Thyroid gland (tissue), 4 donors: ENCODE measurements at regions not wholly inside any gene's neighbourhood (a gene's known extent, or its start where the extent isn't known, plus 50 kb on each side); places are given as distances from the start of the nearest gene placed in this dataset.

Experiments
- POLR2A ChIP-seq, 2 donors: fragments of 450-650 bp; IDR thresholded peaks; one replicate each; pipeline ENCODE4 v1.6.1; 2017; ENCODE audit warnings: antibody characterized with exemption in 2 of 2, mild to moderate bottlenecking in 2 of 2, moderate library complexity in 1 of 2
- TF ChIP-seq, protein P1 (sequence below), 6 experiments: fragments of 200-600 bp in 3 of 6; fragments of 450-650 bp in 3 of 6; sonication (generic) in 3 of 6; IDR thresholded peaks; one replicate each; pipeline ENCODE4 v1.5.1; 2016 to 2019; ENCODE audit warnings: antibody characterized with exemption in 6 of 6, mild to moderate bottlenecking in 2 of 6, inconsistent platforms in 1 of 6, moderate library complexity in 1 of 6

DNA sequence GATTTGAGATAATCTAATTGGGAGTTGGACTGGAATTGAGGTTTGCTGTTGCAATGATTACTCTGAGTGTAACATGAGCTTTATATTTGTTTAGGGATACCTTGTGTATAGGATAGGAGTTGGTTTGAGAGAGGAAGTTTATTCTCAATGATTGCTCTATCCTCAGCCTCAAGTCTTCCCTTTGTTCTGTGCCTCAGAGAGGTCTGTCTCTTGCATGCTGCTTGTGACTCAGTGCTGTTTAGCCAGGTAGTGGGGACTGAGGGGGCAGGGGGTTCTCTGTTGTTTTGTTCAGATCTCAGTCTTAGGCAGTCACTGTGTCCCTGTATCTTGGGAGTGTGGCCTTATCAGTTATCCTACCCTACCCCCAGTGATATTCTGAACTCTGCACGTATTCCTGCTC lies 192.1 kb downstream of the SPATA31D1 start:
- no peak for TF ChIP-seq POLR2A (IDR thresholded peaks at IDR 0.05)
- TF ChIP-seq, protein P1, sequence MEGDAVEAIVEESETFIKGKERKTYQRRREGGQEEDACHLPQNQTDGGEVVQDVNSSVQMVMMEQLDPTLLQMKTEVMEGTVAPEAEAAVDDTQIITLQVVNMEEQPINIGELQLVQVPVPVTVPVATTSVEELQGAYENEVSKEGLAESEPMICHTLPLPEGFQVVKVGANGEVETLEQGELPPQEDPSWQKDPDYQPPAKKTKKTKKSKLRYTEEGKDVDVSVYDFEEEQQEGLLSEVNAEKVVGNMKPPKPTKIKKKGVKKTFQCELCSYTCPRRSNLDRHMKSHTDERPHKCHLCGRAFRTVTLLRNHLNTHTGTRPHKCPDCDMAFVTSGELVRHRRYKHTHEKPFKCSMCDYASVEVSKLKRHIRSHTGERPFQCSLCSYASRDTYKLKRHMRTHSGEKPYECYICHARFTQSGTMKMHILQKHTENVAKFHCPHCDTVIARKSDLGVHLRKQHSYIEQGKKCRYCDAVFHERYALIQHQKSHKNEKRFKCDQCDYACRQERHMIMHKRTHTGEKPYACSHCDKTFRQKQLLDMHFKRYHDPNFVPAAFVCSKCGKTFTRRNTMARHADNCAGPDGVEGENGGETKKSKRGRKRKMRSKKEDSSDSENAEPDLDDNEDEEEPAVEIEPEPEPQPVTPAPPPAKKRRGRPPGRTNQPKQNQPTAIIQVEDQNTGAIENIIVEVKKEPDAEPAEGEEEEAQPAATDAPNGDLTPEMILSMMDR (IDR thresholded peaks at IDR 0.05): no peak
